Brain microvascular endothelial cell (primary cell): ENCODE measurements at regions not wholly inside any gene's neighbourhood (a gene's known extent, or its start where the extent isn't known, plus 50 kb on each side); places are given as distances from the start of the nearest gene placed in this dataset.

Source experiments
- DNase-seq: peaks from one replicate; pipeline ENCODE4 v3.0.0-alpha.2; 2020
- H3K27ac ChIP-seq: fragments of 250-450 bp; sonication (Bioruptor Pico); 2 replicates; pipeline ENCODE4 v1.5.1; 2020; ENCODE audit warnings: mild to moderate bottlenecking, moderate library complexity
- H3K27me3 ChIP-seq: fragments of 250-450 bp; sonication (Bioruptor Pico); replicated peaks from 2 replicates; pipeline ENCODE4 v1.5.1; 2020; ENCODE audit warnings: mild to moderate bottlenecking
- H3K36me3 ChIP-seq: fragments of 250-450 bp; sonication (Bioruptor Pico); replicated peaks from 2 replicates; pipeline ENCODE4 v1.5.1; 2020; ENCODE audit warnings: mild to moderate bottlenecking
- H3K4me3 ChIP-seq: 2 replicates; pipeline ENCODE4 v1.5.1; 2011; ENCODE audit warnings: low read depth, mild to moderate bottlenecking, control low read depth, low read length, moderate library complexity
- CTCF ChIP-seq: IDR thresholded peaks from 2 replicates; pipeline ENCODE4 v1.5.1; 2011; ENCODE audit warnings: low read depth, mild to moderate bottlenecking, moderate library complexity, low read length, control low read depth, inconsistent platforms; ENCODE audit errors: missing control alignments
- in situ Hi-C: cut with HindIII; loops from 2 replicates; pipeline ENCODE4 v1.10.0; 2017; ENCODE audit warnings: low sequenced_read_pairs, low pct_ligation_motif_present

GRCh38 chr3:25080461-25080860 is 347.6 kb upstream of the RARB start:
- DNase-seq, result no peak
- in situ Hi-C loops, result no loop called here
- H3K4me3 ChIP-seq, result no peak overlapping the region
- no peak overlapping the region for H3K27ac ChIP-seq
- no peak for TF ChIP-seq CTCF
- H3K36me3 ChIP-seq, result no peaks in the 10 kb centered on the region
- no peaks in the 10 kb centered on the region for H3K27me3 ChIP-seq

GRCh38 chr3:25084016-25084415 is 344.0 kb upstream of the RARB start:
- in situ Hi-C loops, result no loop called here
- DNase-seq, result no peak
- H3K27ac ChIP-seq, result no peak overlapping the region
- no peak overlapping the region for H3K4me3 ChIP-seq
- H3K36me3 ChIP-seq, result no peaks in the 10 kb centered on the region
- no peak for TF ChIP-seq CTCF
- H3K27me3 ChIP-seq, result no peaks in the 10 kb centered on the region

GRCh38 chr3:25086721-25087120 is 341.3 kb upstream of the RARB start:
- Histone ChIP-seq H3K27ac (no peak overlapping the region), H3K36me3 (no peaks in the 10 kb centered on the region), H3K27me3 (no peaks in the 10 kb centered on the region), H3K4me3 (no peak overlapping the region)
- DNase-seq, result no peak
- in situ Hi-C loops, result no loop called here
- TF ChIP-seq CTCF, result no peak

- no peak overlapping the region for H3K4me3 ChIP-seq
- no peak for DNase-seq
- H3K27me3 ChIP-seq, result no peaks in the 10 kb centered on the region
- no peaks in the 10 kb centered on the region for H3K36me3 ChIP-seq
- H3K27ac ChIP-seq, result no peak overlapping the region
- TF ChIP-seq CTCF, result no peak
- in situ Hi-C loops, result no loop called here
Measured at GRCh38 chr3:25088284-25088683, 339.8 kb upstream of the RARB start.

- in situ Hi-C loops, result no loop called here
- H3K4me3 ChIP-seq, result no peak overlapping the region
- H3K27ac ChIP-seq, result no peak overlapping the region
- no peaks in the 10 kb centered on the region for H3K27me3 ChIP-seq
- DNase-seq, result no peak
- no peak for TF ChIP-seq CTCF
- H3K36me3 ChIP-seq, result no peaks in the 10 kb centered on the region
Measured at GRCh38 chr3:25090698-25091453, 337.2 kb upstream of the RARB start.

GRCh38 chr3:25091934-25092333 is 336.1 kb upstream of the RARB start:
- no peaks in the 10 kb centered on the region for H3K36me3 ChIP-seq
- no peak overlapping the region for H3K4me3 ChIP-seq
- no peak overlapping the region for H3K27ac ChIP-seq
- in situ Hi-C loops, result no loop called here
- no peaks in the 10 kb centered on the region for H3K27me3 ChIP-seq
- no peak for DNase-seq
- no peak for TF ChIP-seq CTCF
